Neural crest cell (in vitro differentiated cells): ENCODE measurements at regions not wholly inside any gene's neighbourhood (a gene's known extent, or its start where the extent isn't known, plus 50 kb on each side); places are given as distances from the start of the nearest gene placed in this dataset.
A peak's percentile ranks its signal among the peaks of the same experiment; 100 is the strongest.

Source experiments
- DNase-seq: peaks from one replicate; pipeline ENCODE4 v3.0.0; 2021; ENCODE audit warnings: low read depth, mixed read lengths, low spot score
- H3K27ac Mint-ChIP-seq: one replicate; pipeline ENCODE4 v1.8.0; 2021; ENCODE audit warnings: mild to moderate bottlenecking, mixed read lengths; ENCODE audit not compliant: unreplicated experiment
- H3K27me3 Mint-ChIP-seq: 2 replicates; pipeline ENCODE4 v1.8.0; 2021; ENCODE audit warnings: low read depth, mild to moderate bottlenecking, mixed read lengths
- H3K36me3 Mint-ChIP-seq: 2 replicates; pipeline ENCODE4 v1.8.0; 2021; ENCODE audit warnings: low read depth, mild to moderate bottlenecking, mixed read lengths
- H3K4me1 Mint-ChIP-seq: 2 replicates; pipeline ENCODE4 v1.8.0; 2021; ENCODE audit warnings: mixed read lengths
- H3K4me3 Mint-ChIP-seq: one replicate; pipeline ENCODE4 v1.8.0; 2021; ENCODE audit warnings: mild to moderate bottlenecking, mixed read lengths
- H3K9me3 Mint-ChIP-seq: 2 replicates; pipeline ENCODE4 v1.8.0; 2021; ENCODE audit warnings: mixed read lengths
- TF ChIP-seq, protein P1 (sequence below): fragments of 200-600 bp; sonication (generic); conservative IDR thresholded peaks from 2 replicates; pipeline ENCODE4 v1.5.0; 2021; ENCODE audit warnings: antibody characterized with exemption, mild to moderate bottlenecking

DNA sequence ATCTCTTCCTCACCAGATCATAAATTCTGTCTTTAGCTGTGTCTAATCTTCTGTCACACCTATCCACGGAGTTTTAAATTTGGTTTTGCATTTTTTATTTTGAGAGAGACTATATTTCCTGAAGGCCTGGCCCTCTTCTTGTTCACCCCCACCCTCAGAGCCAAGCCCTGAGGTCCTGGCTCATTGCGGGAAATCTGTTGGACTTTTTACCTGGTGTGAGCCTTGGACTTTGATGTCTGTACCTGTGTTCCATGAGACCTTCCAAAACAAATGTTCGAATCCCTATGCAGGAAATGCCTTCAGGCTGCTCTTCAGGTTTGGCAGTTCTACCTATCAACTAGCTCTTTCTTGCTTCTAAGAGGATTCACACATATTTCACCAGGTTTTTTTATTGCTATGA lies 175.2 kb upstream of the GRB10 start:
- no peaks in the 10 kb centered on the region for H3K9me3 Mint-ChIP-seq
- TF ChIP-seq, protein P1, sequence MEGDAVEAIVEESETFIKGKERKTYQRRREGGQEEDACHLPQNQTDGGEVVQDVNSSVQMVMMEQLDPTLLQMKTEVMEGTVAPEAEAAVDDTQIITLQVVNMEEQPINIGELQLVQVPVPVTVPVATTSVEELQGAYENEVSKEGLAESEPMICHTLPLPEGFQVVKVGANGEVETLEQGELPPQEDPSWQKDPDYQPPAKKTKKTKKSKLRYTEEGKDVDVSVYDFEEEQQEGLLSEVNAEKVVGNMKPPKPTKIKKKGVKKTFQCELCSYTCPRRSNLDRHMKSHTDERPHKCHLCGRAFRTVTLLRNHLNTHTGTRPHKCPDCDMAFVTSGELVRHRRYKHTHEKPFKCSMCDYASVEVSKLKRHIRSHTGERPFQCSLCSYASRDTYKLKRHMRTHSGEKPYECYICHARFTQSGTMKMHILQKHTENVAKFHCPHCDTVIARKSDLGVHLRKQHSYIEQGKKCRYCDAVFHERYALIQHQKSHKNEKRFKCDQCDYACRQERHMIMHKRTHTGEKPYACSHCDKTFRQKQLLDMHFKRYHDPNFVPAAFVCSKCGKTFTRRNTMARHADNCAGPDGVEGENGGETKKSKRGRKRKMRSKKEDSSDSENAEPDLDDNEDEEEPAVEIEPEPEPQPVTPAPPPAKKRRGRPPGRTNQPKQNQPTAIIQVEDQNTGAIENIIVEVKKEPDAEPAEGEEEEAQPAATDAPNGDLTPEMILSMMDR = no peak
- no peak overlapping the region for H3K4me3 Mint-ChIP-seq
- no peaks in the 10 kb centered on the region for H3K27me3 Mint-ChIP-seq
- no peak overlapping the region for H3K27ac Mint-ChIP-seq
- peaks cover 42% of the 10 kb centered on the region for H3K4me1 Mint-ChIP-seq
- DNase-seq = no peak
- no peaks in the 10 kb centered on the region for H3K36me3 Mint-ChIP-seq

DNA sequence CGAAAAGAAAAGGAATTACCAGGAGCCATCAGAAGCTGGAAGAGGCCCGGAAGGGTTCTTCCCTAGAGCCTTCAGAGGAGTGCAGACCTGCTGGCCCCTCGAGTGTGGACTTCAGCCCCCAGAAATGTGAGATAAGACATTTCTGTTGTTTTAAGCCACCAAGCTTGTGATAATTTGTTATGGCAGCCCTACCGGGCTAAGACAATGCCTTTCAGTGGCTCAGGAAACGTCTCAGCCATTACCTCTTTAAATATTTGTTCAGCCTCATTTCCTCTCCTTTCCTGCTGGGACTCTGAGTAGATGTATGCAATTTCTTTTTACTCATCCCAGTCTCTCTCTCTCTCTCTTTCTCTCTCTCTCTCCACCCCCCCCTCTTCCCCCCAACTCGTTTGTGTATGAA lies 174.7 kb upstream of the GRB10 start:
- DNase-seq = no peak
- TF ChIP-seq, protein P1 = no peak
- no peak overlapping the region for H3K27ac Mint-ChIP-seq
- peaks cover 43% of the 10 kb centered on the region for H3K4me1 Mint-ChIP-seq
- no peaks in the 10 kb centered on the region for H3K27me3 Mint-ChIP-seq
- no peak overlapping the region for H3K4me3 Mint-ChIP-seq
- H3K9me3 Mint-ChIP-seq = no peaks in the 10 kb centered on the region
- H3K36me3 Mint-ChIP-seq = no peaks in the 10 kb centered on the region

DNA sequence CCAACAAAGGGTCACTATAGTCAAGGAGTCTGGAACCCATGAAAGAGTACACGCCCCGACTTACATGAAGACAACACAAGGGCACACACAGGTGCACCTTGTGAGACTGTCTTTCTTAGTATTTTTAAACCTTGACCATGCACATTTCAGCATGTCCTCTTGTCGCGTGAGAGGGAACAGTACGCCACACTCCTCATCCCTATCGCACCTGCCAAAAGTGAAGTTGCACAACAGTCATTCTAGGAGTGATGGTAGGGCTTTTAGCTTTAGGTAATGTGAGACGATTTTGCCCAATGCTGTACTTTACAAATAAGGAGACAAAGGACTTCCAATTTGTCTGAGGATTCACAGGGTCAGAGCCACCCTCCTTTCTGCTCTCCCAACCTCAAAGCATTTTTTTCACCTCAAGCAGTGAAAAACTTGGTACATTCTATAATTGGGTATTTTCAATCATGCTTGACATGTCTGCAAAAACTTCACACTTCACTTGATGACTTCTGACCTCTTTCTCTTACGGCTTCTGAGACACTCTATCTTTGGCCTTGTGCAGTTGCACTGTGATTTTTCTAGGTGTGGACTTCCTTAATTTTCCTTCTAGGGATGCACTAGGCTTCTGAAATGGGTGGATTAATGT lies 173.9 kb upstream of the GRB10 start:
- Mint-ChIP-seq H3K36me3 (no peaks in the 10 kb centered on the region), H3K27ac (no peak overlapping the region), H3K27me3 (no peaks in the 10 kb centered on the region)

DNA sequence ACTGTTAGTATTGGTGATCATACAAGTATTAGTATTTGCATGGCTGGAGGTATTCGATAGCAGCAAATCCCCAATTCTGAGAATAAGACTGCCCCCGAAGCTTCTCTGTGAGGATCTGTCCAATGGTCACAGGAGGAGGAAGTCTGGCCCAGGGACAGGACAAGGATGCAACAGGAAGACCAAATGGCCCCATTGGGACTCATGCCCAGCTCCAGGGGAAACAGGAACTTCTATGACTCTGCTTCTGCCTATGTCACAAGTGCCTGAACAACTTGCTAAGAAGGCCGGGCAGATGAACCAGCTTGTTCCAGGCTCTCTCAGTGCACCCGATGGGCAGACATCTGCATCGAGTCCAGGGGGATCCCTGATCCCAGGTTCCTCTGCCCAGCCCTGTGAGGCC lies 172.0 kb upstream of the GRB10 start:
- no peak for DNase-seq
- Mint-ChIP-seq H3K27me3 (no peaks in the 10 kb centered on the region), H3K36me3 (peaks cover 4% of the 10 kb centered on the region), H3K9me3 (peaks cover 6% of the 10 kb centered on the region), H3K27ac (peak overlapping the region; percentile 83), H3K4me1 (peaks cover 44% of the 10 kb centered on the region), H3K4me3 (no peak overlapping the region)
- TF ChIP-seq, protein P1 = no peak

More for the DNA sequence above, 173.9 kb upstream of the GRB10 start:
- Mint-ChIP-seq H3K9me3 (no peaks in the 10 kb centered on the region), H3K4me3 (no peak overlapping the region), H3K4me1 (peaks cover 44% of the 10 kb centered on the region)
- TF ChIP-seq, protein P1 = no peak
- DNase-seq = no peak

DNA sequence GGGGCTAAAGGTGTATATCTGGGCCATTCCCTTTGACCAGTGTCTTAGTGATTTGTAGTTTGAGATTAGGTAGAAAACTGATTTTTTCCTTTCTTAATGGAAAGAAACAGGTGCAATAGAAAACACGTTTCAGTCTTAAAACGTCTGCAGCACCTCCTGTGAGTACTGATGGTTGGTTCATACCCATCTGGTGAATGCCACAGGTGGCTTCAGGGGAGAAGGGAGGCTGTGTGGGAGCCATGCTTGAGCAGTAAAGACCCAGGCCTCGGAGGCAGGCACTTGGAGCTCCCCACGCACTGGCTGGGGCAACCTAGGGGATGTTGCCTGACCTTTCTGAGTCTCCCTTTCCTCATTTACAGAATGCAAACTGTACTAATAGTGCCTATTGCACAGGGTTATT lies 171.5 kb upstream of the GRB10 start:
- Mint-ChIP-seq H3K27me3 (no peaks in the 10 kb centered on the region), H3K36me3 (peaks cover 6% of the 10 kb centered on the region), H3K9me3 (peaks cover 7% of the 10 kb centered on the region), H3K27ac (no peak overlapping the region), H3K4me1 (peaks cover 44% of the 10 kb centered on the region), H3K4me3 (no peak overlapping the region)
- no peak for DNase-seq
- TF ChIP-seq, protein P1 = no peak

DNA sequence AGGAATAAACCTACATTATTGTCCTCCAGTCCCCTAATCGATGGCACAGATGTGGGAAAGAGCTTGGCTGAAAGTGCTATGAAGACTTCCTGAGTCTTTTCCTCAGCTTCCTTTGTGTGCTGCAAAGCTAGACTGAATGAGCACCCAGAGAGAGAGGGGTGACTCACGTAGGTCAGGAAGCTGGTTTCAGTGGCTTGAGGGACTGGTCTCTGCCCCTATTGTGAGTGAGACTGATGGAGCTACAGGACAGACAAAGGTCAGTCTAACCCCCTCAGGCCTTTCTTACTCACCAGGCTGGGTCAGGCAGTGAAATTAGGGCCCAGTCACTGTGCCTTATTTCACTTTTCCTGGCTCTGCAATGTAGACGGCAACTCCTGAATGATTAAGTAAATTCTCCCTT lies 171.1 kb upstream of the GRB10 start:
- no peaks in the 10 kb centered on the region for H3K27me3 Mint-ChIP-seq
- peaks cover 9% of the 10 kb centered on the region for H3K36me3 Mint-ChIP-seq
- no peak overlapping the region for H3K27ac Mint-ChIP-seq
- no peak for DNase-seq
- TF ChIP-seq, protein P1 = no peak
- H3K9me3 Mint-ChIP-seq = peaks cover 8% of the 10 kb centered on the region
- H3K4me1 Mint-ChIP-seq = peaks cover 44% of the 10 kb centered on the region
- H3K4me3 Mint-ChIP-seq = no peak overlapping the region
